Fibroblast of skin of left biceps (primary cell): ENCODE measurements at regions not wholly inside any gene's neighbourhood (a gene's known extent, or its start where the extent isn't known, plus 50 kb on each side); places are given as distances from the start of the nearest gene placed in this dataset.
A peak's percentile ranks its signal among the peaks of the same experiment; 100 is the strongest.

ENCODE experiments used
- DNase-seq, 2 experiments: peaks; one replicate each; pipeline ENCODE4 v3.0.0-alpha.2; 2013; ENCODE audit warnings: low read depth in 2 of 2

- DNase-seq: no peak
These were observed 432.6 kb downstream of the SATB2 start for GRCh38 chr2:199025146-199025545.

GRCh38 chr2:199024224-199024623, 433.5 kb downstream of the SATB2 start:
- DNase-seq: no peak

GRCh38 chr2:199019898-199020507, 437.7 kb downstream of the SATB2 start:
- DNase-seq: peak; percentile 8 to 11

GRCh38 chr2:199018826-199019225, 438.9 kb downstream of the SATB2 start:
- no peak for DNase-seq

GRCh38 chr2:199015072-199015471, 442.7 kb downstream of the SATB2 start:
- DNase-seq: no peak

- no peak for DNase-seq
These were observed 443.5 kb downstream of the SATB2 start for GRCh38 chr2:199014226-199014625.

GRCh38 chr2:199011908-199012307, 445.8 kb downstream of the SATB2 start:
- DNase-seq: no peak

- no peak for DNase-seq
These were observed 463.1 kb downstream of the SATB2 start for GRCh38 chr2:198994678-198995077.

- DNase-seq: no peak
These were observed 466.3 kb downstream of the SATB2 start for GRCh38 chr2:198991431-198991830.

- DNase-seq: no peak
These were observed 482.0 kb downstream of the SATB2 start for GRCh38 chr2:198975779-198976178.

GRCh38 chr2:198973785-198974184, 484.0 kb downstream of the SATB2 start:
- DNase-seq: no peak

GRCh38 chr2:198973181-198973580, 484.6 kb downstream of the SATB2 start:
- DNase-seq: no peak

- DNase-seq: no peak
These were observed 489.2 kb downstream of the SATB2 start for GRCh38 chr2:198968545-198968944.

GRCh38 chr2:198966269-198966668, 491.5 kb downstream of the SATB2 start:
- DNase-seq: no peak

GRCh38 chr2:198961547-198961946, 496.2 kb downstream of the SATB2 start:
- no peak for DNase-seq

GRCh38 chr2:198957181-198957580, 500.6 kb downstream of the SATB2 start:
- DNase-seq: no peak

- DNase-seq: no peak
These were observed 504.4 kb downstream of the SATB2 start for GRCh38 chr2:198953328-198953727.

GRCh38 chr2:198950803-198951202, 506.9 kb downstream of the SATB2 start:
- DNase-seq: no peak

GRCh38 chr2:198945496-198945895, 512.2 kb downstream of the SATB2 start:
- no peak for DNase-seq

- DNase-seq: no peak
These were observed 527.6 kb downstream of the SATB2 start for GRCh38 chr2:198930170-198930569.

GRCh38 chr2:198928026-198928425, 529.7 kb downstream of the SATB2 start:
- no peak for DNase-seq

GRCh38 chr2:198917926-198918720, 539.6 kb downstream of the SATB2 start:
- DNase-seq: no peak

GRCh38 chr2:198917275-198917674, 540.5 kb downstream of the SATB2 start:
- no peak for DNase-seq
